ENCODE measurements at regions not wholly inside any gene's neighbourhood (a gene's known extent, or its start where the extent isn't known, plus 50 kb on each side); places are given as distances from the start of the nearest gene placed in this dataset.

- TF ChIP-seq, protein P1, sequence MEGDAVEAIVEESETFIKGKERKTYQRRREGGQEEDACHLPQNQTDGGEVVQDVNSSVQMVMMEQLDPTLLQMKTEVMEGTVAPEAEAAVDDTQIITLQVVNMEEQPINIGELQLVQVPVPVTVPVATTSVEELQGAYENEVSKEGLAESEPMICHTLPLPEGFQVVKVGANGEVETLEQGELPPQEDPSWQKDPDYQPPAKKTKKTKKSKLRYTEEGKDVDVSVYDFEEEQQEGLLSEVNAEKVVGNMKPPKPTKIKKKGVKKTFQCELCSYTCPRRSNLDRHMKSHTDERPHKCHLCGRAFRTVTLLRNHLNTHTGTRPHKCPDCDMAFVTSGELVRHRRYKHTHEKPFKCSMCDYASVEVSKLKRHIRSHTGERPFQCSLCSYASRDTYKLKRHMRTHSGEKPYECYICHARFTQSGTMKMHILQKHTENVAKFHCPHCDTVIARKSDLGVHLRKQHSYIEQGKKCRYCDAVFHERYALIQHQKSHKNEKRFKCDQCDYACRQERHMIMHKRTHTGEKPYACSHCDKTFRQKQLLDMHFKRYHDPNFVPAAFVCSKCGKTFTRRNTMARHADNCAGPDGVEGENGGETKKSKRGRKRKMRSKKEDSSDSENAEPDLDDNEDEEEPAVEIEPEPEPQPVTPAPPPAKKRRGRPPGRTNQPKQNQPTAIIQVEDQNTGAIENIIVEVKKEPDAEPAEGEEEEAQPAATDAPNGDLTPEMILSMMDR (IDR thresholded peaks at IDR 0.05), result no peak
- TF ChIP-seq POLR2A (IDR thresholded peaks at IDR 0.05), result no peak
These were observed 133.4 kb upstream of the REG3A start for GRCh38 chr2:79292958-79293315.

All from adrenal gland (tissue), 5 donors.